ENCODE measurements at regions not wholly inside any gene's neighbourhood (a gene's known extent, or its start where the extent isn't known, plus 50 kb on each side); places are given as distances from the start of the nearest gene placed in this dataset.

GRCh38 chr1:94670273-94670672, 128.7 kb upstream of the F3 start:
- no peak overlapping the region for H2BK120ac ChIP-seq (ENCODE audit: low read depth, low read length)
- H3K79me1 ChIP-seq (ENCODE audit: low read depth, low read length) = no peaks in the 10 kb centered on the region
- H3K27ac ChIP-seq (replicated peaks; ENCODE audit: low read length) = no peak overlapping the region
- no peak overlapping the region for H2BK5ac ChIP-seq (ENCODE audit: low read length)
- no peak overlapping the region for H4K91ac ChIP-seq (ENCODE audit: low read depth, low read length, poor library complexity)
- no peak overlapping the region for H3K4ac ChIP-seq (ENCODE audit: low read length)
- H2AK5ac ChIP-seq (ENCODE audit: low read depth, low read length) = no peak overlapping the region
- H3K4me2 ChIP-seq (ENCODE audit: insufficient read depth, low read length, poor library complexity, severe bottlenecking) = no peak overlapping the region
- no peaks in the 10 kb centered on the region for H3K27me3 ChIP-seq (ENCODE audit: control insufficient read depth in 3 of 3, insufficient read depth in 3 of 3, low read depth in 1 of 3, low read length in 3 of 3)
- H2AFZ ChIP-seq (ENCODE audit: low read length) = no peak overlapping the region
- WGBS, 2 donors (ENCODE audit: extremely low coverage in 2 of 2, insufficient read length in 2 of 2, insufficient replicate concordance in 1 of 2) = no CpG with 5 or more reads among the region's 2 CpGs
- no peak overlapping the region for H3K9ac ChIP-seq (ENCODE audit: low read depth, low read length, poor library complexity)
- no peak overlapping the region for H3K14ac ChIP-seq (ENCODE audit: low read length)
- H4K8ac ChIP-seq (ENCODE audit: low read depth, low read length) = no peak overlapping the region
- H3K36me3 ChIP-seq (replicated peaks in 1 of 2; ENCODE audit: control insufficient read depth in 2 of 2, insufficient read depth in 2 of 2, low read length in 2 of 2) = no peaks in the 10 kb centered on the region
- H3K18ac ChIP-seq (ENCODE audit: low read length) = no peak overlapping the region
- H2BK15ac ChIP-seq (ENCODE audit: low read length) = no peak overlapping the region
- H2BK12ac ChIP-seq (ENCODE audit: low read length) = no peak overlapping the region
- no peak overlapping the region for H3K4me3 ChIP-seq (ENCODE audit: low read length in 2 of 2)
- DNase-seq (ENCODE audit: low spot score) = no peak
- no peak overlapping the region for H3K23ac ChIP-seq (ENCODE audit: low read depth, low read length, poor library complexity)
- H3K9me3 ChIP-seq (replicated peaks in 1 of 2; ENCODE audit: control insufficient read depth in 2 of 2, insufficient read depth in 1 of 2, low read depth in 1 of 2, low read length in 2 of 2) = peaks cover 0 to 10% of the 10 kb centered on the region in 2 donors
- peaks cover 0 to 2% of the 10 kb centered on the region in 2 donors for H3K4me1 ChIP-seq (ENCODE audit: control insufficient read depth in 2 of 2, insufficient read depth in 1 of 2, low read depth in 1 of 2, low read length in 2 of 2)

GRCh38 chr1:94669198-94669597, 127.6 kb upstream of the F3 start:
- H3K79me1 ChIP-seq (ENCODE audit: low read depth, low read length) = no peaks in the 10 kb centered on the region
- no peak for DNase-seq (ENCODE audit: low spot score)
- WGBS, 2 donors (ENCODE audit: extremely low coverage in 2 of 2, insufficient read length in 2 of 2, insufficient replicate concordance in 1 of 2) = no CpG with 5 or more reads among the region's 1 CpG

GRCh38 chr1:94668528-94668927, 127.0 kb upstream of the F3 start:
- Histone ChIP-seq H2BK12ac (ENCODE audit: low read length) (no peak overlapping the region), H3K4me3 (ENCODE audit: low read length in 2 of 2) (no peak overlapping the region), H3K4me2 (ENCODE audit: insufficient read depth, low read length, poor library complexity, severe bottlenecking) (no peak overlapping the region), H3K14ac (ENCODE audit: low read length) (no peak overlapping the region), H3K9me3 (replicated peaks in 1 of 2; ENCODE audit: control insufficient read depth in 2 of 2, insufficient read depth in 1 of 2, low read depth in 1 of 2, low read length in 2 of 2) (peaks cover 0 to 15% of the 10 kb centered on the region in 2 donors), H3K27me3 (ENCODE audit: control insufficient read depth in 3 of 3, insufficient read depth in 3 of 3, low read depth in 1 of 3, low read length in 3 of 3) (no peaks in the 10 kb centered on the region), H3K9ac (ENCODE audit: low read depth, low read length, poor library complexity) (no peak overlapping the region), H4K91ac (ENCODE audit: low read depth, low read length, poor library complexity) (no peak overlapping the region), H2BK15ac (ENCODE audit: low read length) (no peak overlapping the region), H2BK5ac (ENCODE audit: low read length) (no peak overlapping the region), H2AFZ (ENCODE audit: low read length) (no peak overlapping the region), H3K4ac (ENCODE audit: low read length) (no peak overlapping the region), H3K18ac (ENCODE audit: low read length) (no peak overlapping the region), H3K23ac (ENCODE audit: low read depth, low read length, poor library complexity) (no peak overlapping the region), H3K4me1 (ENCODE audit: control insufficient read depth in 2 of 2, insufficient read depth in 1 of 2, low read depth in 1 of 2, low read length in 2 of 2) (peaks cover 0 to 2% of the 10 kb centered on the region in 2 donors), H4K8ac (ENCODE audit: low read depth, low read length) (no peak overlapping the region), H3K36me3 (replicated peaks in 1 of 2; ENCODE audit: control insufficient read depth in 2 of 2, insufficient read depth in 2 of 2, low read length in 2 of 2) (no peaks in the 10 kb centered on the region), H3K79me1 (ENCODE audit: low read depth, low read length) (no peaks in the 10 kb centered on the region), H3K27ac (replicated peaks; ENCODE audit: low read length) (no peak overlapping the region), H2AK5ac (ENCODE audit: low read depth, low read length) (no peak overlapping the region), H2BK120ac (ENCODE audit: low read depth, low read length) (no peak overlapping the region)
- WGBS, 2 donors (ENCODE audit: extremely low coverage in 2 of 2, insufficient read length in 2 of 2, insufficient replicate concordance in 1 of 2) = no CpG with 5 or more reads among the region's 3 CpGs
- DNase-seq (ENCODE audit: low spot score) = no peak

More at GRCh38 chr1:94669198-94669597, 127.6 kb upstream of the F3 start:
- no peak overlapping the region for H3K9ac ChIP-seq (ENCODE audit: low read depth, low read length, poor library complexity)
- H3K27me3 ChIP-seq (ENCODE audit: control insufficient read depth in 3 of 3, insufficient read depth in 3 of 3, low read depth in 1 of 3, low read length in 3 of 3) = no peaks in the 10 kb centered on the region
- no peak overlapping the region for H3K23ac ChIP-seq (ENCODE audit: low read depth, low read length, poor library complexity)
- peaks cover 0 to 2% of the 10 kb centered on the region in 2 donors for H3K4me1 ChIP-seq (ENCODE audit: control insufficient read depth in 2 of 2, insufficient read depth in 1 of 2, low read depth in 1 of 2, low read length in 2 of 2)
- no peak overlapping the region for H3K4ac ChIP-seq (ENCODE audit: low read length)
- H4K8ac ChIP-seq (ENCODE audit: low read depth, low read length) = no peak overlapping the region
- H3K36me3 ChIP-seq (replicated peaks in 1 of 2; ENCODE audit: control insufficient read depth in 2 of 2, insufficient read depth in 2 of 2, low read length in 2 of 2) = no peaks in the 10 kb centered on the region
- H2BK5ac ChIP-seq (ENCODE audit: low read length) = no peak overlapping the region
- H2AK5ac ChIP-seq (ENCODE audit: low read depth, low read length) = no peak overlapping the region
- no peak overlapping the region for H3K27ac ChIP-seq (replicated peaks; ENCODE audit: low read length)
- H3K4me3 ChIP-seq (ENCODE audit: low read length in 2 of 2) = no peak overlapping the region
- no peak overlapping the region for H2BK120ac ChIP-seq (ENCODE audit: low read depth, low read length)
- H2BK15ac ChIP-seq (ENCODE audit: low read length) = no peak overlapping the region
- H4K91ac ChIP-seq (ENCODE audit: low read depth, low read length, poor library complexity) = no peak overlapping the region
- no peak overlapping the region for H2BK12ac ChIP-seq (ENCODE audit: low read length)
- no peak overlapping the region for H2AFZ ChIP-seq (ENCODE audit: low read length)
- no peak overlapping the region for H3K4me2 ChIP-seq (ENCODE audit: insufficient read depth, low read length, poor library complexity, severe bottlenecking)
- no peak overlapping the region for H3K14ac ChIP-seq (ENCODE audit: low read length)
- peaks cover 0 to 12% of the 10 kb centered on the region in 2 donors for H3K9me3 ChIP-seq (replicated peaks in 1 of 2; ENCODE audit: control insufficient read depth in 2 of 2, insufficient read depth in 1 of 2, low read depth in 1 of 2, low read length in 2 of 2)
- no peak overlapping the region for H3K18ac ChIP-seq (ENCODE audit: low read length)

- Histone ChIP-seq H3K4ac (ENCODE audit: low read length) (no peak overlapping the region), H2AFZ (ENCODE audit: low read length) (no peak overlapping the region), H3K9me3 (replicated peaks in 1 of 2; ENCODE audit: control insufficient read depth in 2 of 2, insufficient read depth in 1 of 2, low read depth in 1 of 2, low read length in 2 of 2) (peaks cover 0 to 17% of the 10 kb centered on the region in 2 donors), H3K18ac (ENCODE audit: low read length) (no peak overlapping the region), H3K27ac (replicated peaks; ENCODE audit: low read length) (no peak overlapping the region), H3K23ac (ENCODE audit: low read depth, low read length, poor library complexity) (no peak overlapping the region), H2AK5ac (ENCODE audit: low read depth, low read length) (no peak overlapping the region), H3K27me3 (ENCODE audit: control insufficient read depth in 3 of 3, insufficient read depth in 3 of 3, low read depth in 1 of 3, low read length in 3 of 3) (no peaks in the 10 kb centered on the region), H3K14ac (ENCODE audit: low read length) (no peak overlapping the region), H2BK120ac (ENCODE audit: low read depth, low read length) (no peak overlapping the region), H4K8ac (ENCODE audit: low read depth, low read length) (no peak overlapping the region), H3K36me3 (replicated peaks in 1 of 2; ENCODE audit: control insufficient read depth in 2 of 2, insufficient read depth in 2 of 2, low read length in 2 of 2) (no peaks in the 10 kb centered on the region), H4K91ac (ENCODE audit: low read depth, low read length, poor library complexity) (no peak overlapping the region), H3K4me2 (ENCODE audit: insufficient read depth, low read length, poor library complexity, severe bottlenecking) (no peak overlapping the region), H3K4me3 (ENCODE audit: low read length in 2 of 2) (no peak overlapping the region), H3K9ac (ENCODE audit: low read depth, low read length, poor library complexity) (no peak overlapping the region), H2BK12ac (ENCODE audit: low read length) (no peak overlapping the region), H3K4me1 (ENCODE audit: control insufficient read depth in 2 of 2, insufficient read depth in 1 of 2, low read depth in 1 of 2, low read length in 2 of 2) (peaks cover 0 to 4% of the 10 kb centered on the region in 2 donors), H3K79me1 (ENCODE audit: low read depth, low read length) (no peaks in the 10 kb centered on the region), H2BK15ac (ENCODE audit: low read length) (no peak overlapping the region), H2BK5ac (ENCODE audit: low read length) (no peak overlapping the region)
- no CpG with 5 or more reads among the region's 7 CpGs for WGBS, 2 donors (ENCODE audit: extremely low coverage in 2 of 2, insufficient read length in 2 of 2, insufficient replicate concordance in 1 of 2)
- DNase-seq (ENCODE audit: low spot score) = no peak
Measured at GRCh38 chr1:94667818-94668217, 126.3 kb upstream of the F3 start.

Data from neuronal stem cell (in vitro differentiated cells).